GM12892 (cell line): ENCODE measurements at regions not wholly inside any gene's neighbourhood (a gene's known extent, or its start where the extent isn't known, plus 50 kb on each side); places are given as distances from the start of the nearest gene placed in this dataset.

Source experiments
- POLR2A ChIP-seq: IDR thresholded peaks from 2 replicates; pipeline ENCODE4 v1.6.1; 2011; ENCODE audit warnings: low read depth, low read length, control low read depth
- POLR2AphosphoS5 ChIP-seq: IDR thresholded peaks from 2 replicates; pipeline ENCODE4 v1.6.1; 2011; ENCODE audit warnings: low read depth, low read length, control low read depth

DNA sequence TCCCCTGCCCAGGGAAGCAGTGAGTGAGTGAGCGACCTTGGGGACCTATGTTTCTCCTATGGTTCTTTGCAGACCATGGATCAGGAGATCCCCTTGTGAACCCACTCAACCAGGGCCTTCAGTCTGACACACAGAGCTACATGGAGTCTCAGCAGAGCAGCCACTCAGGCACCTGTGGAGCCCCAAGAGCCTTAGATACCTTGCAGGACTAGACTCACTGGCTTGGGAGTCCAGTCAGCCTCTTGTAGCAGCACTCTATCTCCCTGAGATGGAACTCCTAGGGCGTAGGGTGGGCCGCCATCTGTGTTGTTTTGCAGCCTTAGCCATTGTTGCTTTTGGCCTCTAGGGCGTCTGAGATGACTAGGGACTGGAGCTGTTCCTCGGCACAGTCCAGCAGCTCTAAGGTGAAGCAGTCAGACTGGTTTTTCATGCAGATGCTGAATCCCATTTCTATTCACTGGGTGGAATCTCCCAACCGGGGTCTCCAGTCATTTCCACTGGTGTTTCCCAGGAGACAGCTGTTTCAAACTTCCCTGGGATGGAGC lies 284.6 kb upstream of the RPS23 start:
- TF ChIP-seq POLR2A (no peak), POLR2AphosphoS5 (no peak)
